PFSK-1 (cell line): ENCODE measurements at regions not wholly inside any gene's neighbourhood (a gene's known extent, or its start where the extent isn't known, plus 50 kb on each side); places are given as distances from the start of the nearest gene placed in this dataset.

Source experiments
- FOXP2 ChIP-seq: optimal IDR thresholded peaks from 2 replicates; pipeline ENCODE3; 2011; ENCODE audit warnings: borderline replicate concordance, control low read depth, inconsistent platforms; ENCODE audit not compliant: insufficient read depth; ENCODE audit errors: extremely low read length, extremely low read depth
- POLR2AphosphoS5 ChIP-seq: IDR thresholded peaks from 2 replicates; pipeline ENCODE4 v1.6.1; 2012; ENCODE audit warnings: low read depth, mild to moderate bottlenecking, control low read depth, low read length, moderate library complexity
- REST ChIP-seq, 2 experiments: IDR thresholded peaks; 2 replicates each; pipeline versions ENCODE4 v1.6.1 to v1.8.0; 2011 to 2012; ENCODE audit warnings: low read depth in 2 of 2, low read length in 2 of 2, control low read depth in 1 of 2, inconsistent platforms in 1 of 2, mild to moderate bottlenecking in 1 of 2, moderate library complexity in 1 of 2; ENCODE audit not compliant: insufficient read depth in 1 of 2
- SIN3A ChIP-seq: IDR thresholded peaks from 2 replicates; pipeline ENCODE4 v1.6.1; 2012; ENCODE audit warnings: mild to moderate bottlenecking, low read length, moderate library complexity, borderline replicate concordance; ENCODE audit not compliant: insufficient read depth
- TAF1 ChIP-seq: IDR thresholded peaks from 2 replicates; pipeline ENCODE4 v1.6.1; 2012; ENCODE audit warnings: low read length, control low read depth, borderline replicate concordance; ENCODE audit not compliant: insufficient read depth

- TF ChIP-seq REST (IDR thresholded peaks at IDR 0.05; ENCODE audit: insufficient read depth in 1 of 2, low read depth in 2 of 2, low read length in 2 of 2) (no peak), POLR2AphosphoS5 (no peak), TAF1 (no peak), SIN3A (no peak), FOXP2 (no peak)
These were observed 1028.9 kb upstream of the TMEM132C start for GRCh38 chr12:127238107-127238506.
